ENCODE measurements at regions not wholly inside any gene's neighbourhood (a gene's known extent, or its start where the extent isn't known, plus 50 kb on each side); places are given as distances from the start of the nearest gene placed in this dataset.

GRCh38 chr6:8858854-8859331 lies 423.5 kb upstream of the SLC35B3 start:
- TF ChIP-seq, protein P1, sequence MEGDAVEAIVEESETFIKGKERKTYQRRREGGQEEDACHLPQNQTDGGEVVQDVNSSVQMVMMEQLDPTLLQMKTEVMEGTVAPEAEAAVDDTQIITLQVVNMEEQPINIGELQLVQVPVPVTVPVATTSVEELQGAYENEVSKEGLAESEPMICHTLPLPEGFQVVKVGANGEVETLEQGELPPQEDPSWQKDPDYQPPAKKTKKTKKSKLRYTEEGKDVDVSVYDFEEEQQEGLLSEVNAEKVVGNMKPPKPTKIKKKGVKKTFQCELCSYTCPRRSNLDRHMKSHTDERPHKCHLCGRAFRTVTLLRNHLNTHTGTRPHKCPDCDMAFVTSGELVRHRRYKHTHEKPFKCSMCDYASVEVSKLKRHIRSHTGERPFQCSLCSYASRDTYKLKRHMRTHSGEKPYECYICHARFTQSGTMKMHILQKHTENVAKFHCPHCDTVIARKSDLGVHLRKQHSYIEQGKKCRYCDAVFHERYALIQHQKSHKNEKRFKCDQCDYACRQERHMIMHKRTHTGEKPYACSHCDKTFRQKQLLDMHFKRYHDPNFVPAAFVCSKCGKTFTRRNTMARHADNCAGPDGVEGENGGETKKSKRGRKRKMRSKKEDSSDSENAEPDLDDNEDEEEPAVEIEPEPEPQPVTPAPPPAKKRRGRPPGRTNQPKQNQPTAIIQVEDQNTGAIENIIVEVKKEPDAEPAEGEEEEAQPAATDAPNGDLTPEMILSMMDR (IDR thresholded peaks at IDR 0.05; ENCODE audit: insufficient read depth, low read depth, low read length): no peak
- TF ChIP-seq EZH2 (IDR thresholded peaks at IDR 0.05; ENCODE audit: insufficient read depth, low read length): no peak
